ENCODE measurements at regions not wholly inside any gene's neighbourhood (a gene's known extent, or its start where the extent isn't known, plus 50 kb on each side); places are given as distances from the start of the nearest gene placed in this dataset.

GRCh38 chr12:116677202-116677661, 60.6 kb downstream of the SPRING1 start:
- no peak for TF ChIP-seq CTCF (IDR thresholded peaks at IDR 0.05)
- no peak for TF ChIP-seq POLR2A (IDR thresholded peaks at IDR 0.05)
- no peak for TF ChIP-seq POLR2AphosphoS5 (IDR thresholded peaks at IDR 0.05)
